ENCODE measurements at regions not wholly inside any gene's neighbourhood (a gene's known extent, or its start where the extent isn't known, plus 50 kb on each side); places are given as distances from the start of the nearest gene placed in this dataset.
A peak's percentile ranks its signal among the peaks of the same experiment; 100 is the strongest.
"Not testable (repeated sequence)": the region's sequence is repeated elsewhere in the genome, so short reads cannot be mapped to it uniquely, and the experiment has no call there.

DNA sequence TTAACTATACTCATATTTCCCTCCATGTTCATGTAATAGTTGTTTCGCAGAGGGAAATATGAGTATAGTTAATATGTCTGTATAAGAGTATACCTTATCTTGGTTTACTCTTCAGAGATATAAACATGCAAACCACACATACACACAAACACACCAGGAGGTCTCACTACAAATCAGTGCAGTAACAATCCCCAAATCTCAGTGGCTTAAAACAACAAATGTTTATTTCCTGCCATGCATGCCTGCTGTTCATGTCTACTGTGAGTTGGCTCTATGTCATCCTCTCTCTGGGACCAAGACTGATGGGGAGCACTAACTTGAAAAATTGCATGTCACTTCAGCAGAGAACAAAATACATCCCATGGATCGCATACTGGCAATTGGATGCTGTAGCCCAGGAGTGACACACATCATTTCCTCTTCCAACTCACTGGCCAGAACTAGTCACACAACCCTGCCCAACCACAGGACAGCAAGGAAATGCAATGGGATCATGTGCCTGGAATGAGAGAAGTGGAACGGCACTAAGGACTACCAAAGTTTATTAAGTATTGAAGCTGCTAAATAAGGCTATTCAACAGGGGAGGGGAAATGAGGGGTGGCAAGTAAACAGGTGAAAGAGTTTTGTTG is 89.0 kb upstream of the DTNBP1 start:
- intact Hi-C loops (cut with micrococcal nuclease): no loop called here
- Mint-ChIP-seq H3K9me3 (no peaks in the 10 kb centered on the region), H3K4me1 (ENCODE audit: low read depth) (peaks cover 9% of the 10 kb centered on the region), H3K27ac (no peak overlapping the region), H3K27me3 (ENCODE audit: low read depth) (no peaks in the 10 kb centered on the region), H3K36me3 (ENCODE audit: low read depth) (no peaks in the 10 kb centered on the region), H3K4me3 (ENCODE audit: low read depth) (no peak overlapping the region)
- no peak for DNase-seq (ENCODE audit: low spot score)

DNA sequence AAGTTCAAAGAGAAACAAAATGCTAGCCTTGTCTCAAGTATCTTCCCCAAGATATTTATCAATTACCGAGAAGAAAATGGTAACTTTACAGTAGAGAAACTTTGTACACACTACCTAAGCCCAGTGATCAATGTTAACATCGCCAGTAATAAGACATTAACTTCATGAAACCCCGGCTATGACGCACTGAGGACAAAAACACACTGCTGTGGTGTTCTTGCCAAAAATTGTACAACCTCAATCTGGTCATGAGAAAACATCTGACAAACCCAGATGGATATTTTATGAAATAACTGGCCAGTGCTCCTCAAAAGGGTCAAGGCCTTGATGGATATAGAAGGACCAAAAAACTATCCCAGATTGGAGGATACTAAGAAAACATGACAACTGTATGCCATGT is 85.5 kb upstream of the DTNBP1 start:
- Mint-ChIP-seq H3K9me3 (peaks cover 9% of the 10 kb centered on the region), H3K27ac (no peak overlapping the region), H3K27me3 (ENCODE audit: low read depth) (no peaks in the 10 kb centered on the region), H3K4me1 (ENCODE audit: low read depth) (peaks cover 13% of the 10 kb centered on the region), H3K36me3 (ENCODE audit: low read depth) (peaks cover 14% of the 10 kb centered on the region), H3K4me3 (ENCODE audit: low read depth) (no peak overlapping the region)
- DNase-seq (ENCODE audit: low spot score): no peak
- intact Hi-C loops (cut with micrococcal nuclease): no loop called here

DNA sequence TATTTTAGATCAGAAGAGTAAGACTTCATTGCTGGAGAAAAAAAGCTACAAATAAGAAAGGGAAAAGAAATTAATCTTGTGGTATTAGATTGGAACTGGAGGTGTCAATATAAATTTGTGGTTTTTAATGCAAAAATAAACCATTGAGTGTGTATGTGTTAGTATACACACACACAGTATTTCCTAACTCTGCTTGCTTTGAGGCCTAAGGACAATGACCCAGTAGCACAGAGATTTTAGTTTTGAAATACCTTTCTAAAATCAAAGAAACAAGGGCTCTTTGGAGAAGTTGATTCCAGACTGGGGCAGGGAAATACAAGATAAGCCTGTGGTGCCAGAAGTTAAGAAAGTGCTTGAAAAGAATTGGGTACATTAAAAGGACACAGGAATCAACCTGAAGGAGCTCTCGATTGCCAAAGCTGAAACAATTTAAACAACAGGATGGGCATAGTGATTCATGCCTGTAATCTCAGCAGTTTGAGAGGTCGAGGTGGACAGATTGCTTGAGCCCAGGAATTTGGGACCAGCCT is 84.6 kb upstream of the DTNBP1 start:
- H3K36me3 Mint-ChIP-seq (ENCODE audit: low read depth): peaks cover 20% of the 10 kb centered on the region
- H3K27ac Mint-ChIP-seq: no peak overlapping the region
- H3K9me3 Mint-ChIP-seq: peaks cover 15% of the 10 kb centered on the region
- no peaks in the 10 kb centered on the region for H3K27me3 Mint-ChIP-seq (ENCODE audit: low read depth)
- H3K4me1 Mint-ChIP-seq (ENCODE audit: low read depth): peaks cover 15% of the 10 kb centered on the region
- intact Hi-C loops (cut with micrococcal nuclease): no loop called here
- H3K4me3 Mint-ChIP-seq (ENCODE audit: low read depth): no peak overlapping the region
- DNase-seq (ENCODE audit: low spot score): no peak

DNA sequence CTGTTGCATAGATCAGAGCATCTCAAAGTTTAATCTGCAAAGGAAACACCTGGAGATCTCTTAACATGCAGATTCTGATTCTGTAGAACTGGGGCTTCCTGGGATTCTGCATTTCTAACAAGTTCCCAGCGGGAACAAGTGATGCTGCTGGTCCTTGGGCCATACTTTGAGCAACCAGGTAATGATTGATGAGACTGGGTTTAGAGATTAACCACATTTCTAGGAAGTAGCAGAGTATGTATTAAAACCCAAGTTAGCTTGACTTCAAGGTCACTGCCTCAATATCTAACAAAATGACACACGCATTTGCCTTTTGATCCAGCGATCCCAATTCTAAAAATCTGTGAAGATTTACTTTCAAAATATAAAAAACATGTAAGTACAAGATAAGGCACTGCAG is 83.0 kb upstream of the DTNBP1 start:
- Mint-ChIP-seq H3K4me1 (ENCODE audit: low read depth) (peaks cover 15% of the 10 kb centered on the region), H3K27ac (no peak overlapping the region), H3K27me3 (ENCODE audit: low read depth) (no peaks in the 10 kb centered on the region), H3K9me3 (peaks cover 20% of the 10 kb centered on the region), H3K36me3 (ENCODE audit: low read depth) (peaks cover 27% of the 10 kb centered on the region), H3K4me3 (ENCODE audit: low read depth) (no peak overlapping the region)
- no peak for DNase-seq (ENCODE audit: low spot score)
- intact Hi-C loops (cut with micrococcal nuclease): no loop called here

DNA sequence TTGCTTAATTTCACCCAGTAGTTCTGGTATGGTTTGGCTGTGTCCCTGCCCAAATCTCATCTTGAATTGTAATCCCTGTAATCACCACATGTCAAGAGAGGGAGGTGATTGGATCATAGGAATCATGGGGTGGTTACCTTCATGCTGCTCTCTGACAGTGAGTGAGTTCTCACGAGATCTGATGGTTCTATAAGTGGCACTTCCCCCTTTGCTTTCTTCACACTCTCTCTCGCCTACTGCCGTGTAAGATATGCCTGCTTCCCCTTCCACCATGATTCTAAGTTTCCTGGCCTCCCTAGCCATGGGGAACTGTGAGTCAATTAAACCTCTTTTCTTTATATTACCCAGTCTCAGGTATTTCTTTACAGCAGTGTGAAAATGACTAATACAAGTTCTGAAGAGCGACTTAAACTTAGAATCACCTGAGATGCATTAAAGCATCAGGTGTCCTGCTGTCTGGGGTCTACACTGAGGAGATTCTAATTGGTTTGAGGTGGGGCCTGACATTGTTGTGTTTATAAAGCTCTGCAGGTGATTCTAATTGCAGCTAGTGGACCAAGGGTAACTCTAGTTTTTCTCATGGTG is 82.1 kb upstream of the DTNBP1 start:
- H3K4me1 Mint-ChIP-seq (ENCODE audit: low read depth): peaks cover 15% of the 10 kb centered on the region
- intact Hi-C loops (cut with micrococcal nuclease): no loop called here
- H3K27me3 Mint-ChIP-seq (ENCODE audit: low read depth): no peaks in the 10 kb centered on the region
- peaks cover 20% of the 10 kb centered on the region for H3K9me3 Mint-ChIP-seq
- no peak overlapping the region for H3K27ac Mint-ChIP-seq
- no peak overlapping the region for H3K4me3 Mint-ChIP-seq (ENCODE audit: low read depth)
- peaks cover 27% of the 10 kb centered on the region for H3K36me3 Mint-ChIP-seq (ENCODE audit: low read depth)
- DNase-seq (ENCODE audit: low spot score): no peak

DNA sequence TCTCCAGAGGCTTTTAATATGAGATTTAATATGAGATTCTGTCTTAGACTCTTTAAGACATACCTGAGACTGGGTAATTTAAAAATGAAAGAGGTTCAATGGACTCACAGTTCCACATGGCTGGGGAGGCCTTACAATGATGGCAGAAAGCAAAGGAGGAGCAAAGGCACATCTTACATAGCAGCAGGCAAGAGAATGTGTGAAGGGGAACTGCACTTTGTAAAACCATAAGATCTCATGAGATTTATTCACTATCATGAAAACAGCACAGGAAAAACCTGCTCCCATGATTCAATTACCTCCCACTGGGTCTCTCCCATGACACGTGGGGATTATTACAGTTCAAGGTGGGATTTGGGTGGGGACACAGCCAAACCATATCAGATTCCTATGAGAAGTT is 79.2 kb upstream of the DTNBP1 start:
- H3K27me3 Mint-ChIP-seq (ENCODE audit: low read depth); intact Hi-C loops (cut with micrococcal nuclease); H3K4me3 Mint-ChIP-seq (ENCODE audit: low read depth); H3K27ac Mint-ChIP-seq; DNase-seq (ENCODE audit: low spot score): not testable (repeated sequence)
- Mint-ChIP-seq H3K9me3 (peaks cover 28% of the 10 kb centered on the region), H3K4me1 (ENCODE audit: low read depth) (peaks cover 10% of the 10 kb centered on the region), H3K36me3 (ENCODE audit: low read depth) (peaks cover 37% of the 10 kb centered on the region)

DNA sequence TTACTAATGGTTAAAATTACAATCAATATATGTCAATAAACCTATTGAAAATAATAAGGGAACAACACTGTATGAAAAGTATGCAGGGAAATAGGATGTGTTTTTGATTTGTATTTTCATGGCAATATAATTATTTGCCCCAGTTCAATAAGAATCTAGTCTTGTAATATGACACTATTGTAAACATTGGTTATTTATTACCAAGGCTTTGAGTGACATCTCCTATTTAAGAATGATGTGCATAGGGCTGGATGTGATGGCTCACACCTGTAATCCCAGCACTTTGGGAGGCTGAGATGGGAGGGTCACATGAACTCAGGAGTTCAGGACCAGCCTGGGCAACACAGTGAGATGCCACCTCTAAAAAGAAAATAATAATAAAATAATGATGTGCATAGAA is 78.6 kb upstream of the DTNBP1 start:
- Mint-ChIP-seq H3K9me3 (peaks cover 28% of the 10 kb centered on the region), H3K4me3 (ENCODE audit: low read depth) (no peak overlapping the region), H3K27ac (no peak overlapping the region), H3K27me3 (ENCODE audit: low read depth) (no peaks in the 10 kb centered on the region), H3K4me1 (ENCODE audit: low read depth) (peaks cover 13% of the 10 kb centered on the region), H3K36me3 (ENCODE audit: low read depth) (peaks cover 37% of the 10 kb centered on the region)
- intact Hi-C loops (cut with micrococcal nuclease): no loop called here
- DNase-seq (ENCODE audit: low spot score): no peak

DNA sequence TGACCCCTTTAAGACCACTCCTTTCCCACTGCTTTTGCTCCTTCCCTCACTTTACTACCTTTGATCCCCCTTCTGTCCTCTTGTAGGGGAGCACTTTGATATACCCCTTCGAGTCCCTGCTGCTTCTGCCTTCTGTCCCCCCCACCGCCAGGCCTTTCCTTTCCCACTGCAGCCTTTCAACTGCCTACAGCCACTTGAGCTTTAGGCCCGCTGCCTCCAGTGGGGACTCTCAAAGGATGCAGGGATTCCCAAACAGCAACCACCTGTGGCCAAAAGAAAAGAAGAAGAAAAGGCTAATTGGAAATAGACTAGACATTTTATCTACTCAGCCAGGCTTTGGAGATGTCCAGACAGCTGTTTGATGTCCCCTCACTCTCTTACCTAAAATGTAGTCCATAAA is 77.0 kb upstream of the DTNBP1 start:
- no peak for DNase-seq (ENCODE audit: low spot score)
- Mint-ChIP-seq H3K27me3 (ENCODE audit: low read depth) (no peaks in the 10 kb centered on the region), H3K27ac (no peak overlapping the region), H3K9me3 (peaks cover 26% of the 10 kb centered on the region), H3K36me3 (ENCODE audit: low read depth) (peaks cover 31% of the 10 kb centered on the region), H3K4me3 (ENCODE audit: low read depth) (no peak overlapping the region), H3K4me1 (ENCODE audit: low read depth) (peaks cover 23% of the 10 kb centered on the region)
- intact Hi-C loops (cut with micrococcal nuclease): no loop called here

DNA sequence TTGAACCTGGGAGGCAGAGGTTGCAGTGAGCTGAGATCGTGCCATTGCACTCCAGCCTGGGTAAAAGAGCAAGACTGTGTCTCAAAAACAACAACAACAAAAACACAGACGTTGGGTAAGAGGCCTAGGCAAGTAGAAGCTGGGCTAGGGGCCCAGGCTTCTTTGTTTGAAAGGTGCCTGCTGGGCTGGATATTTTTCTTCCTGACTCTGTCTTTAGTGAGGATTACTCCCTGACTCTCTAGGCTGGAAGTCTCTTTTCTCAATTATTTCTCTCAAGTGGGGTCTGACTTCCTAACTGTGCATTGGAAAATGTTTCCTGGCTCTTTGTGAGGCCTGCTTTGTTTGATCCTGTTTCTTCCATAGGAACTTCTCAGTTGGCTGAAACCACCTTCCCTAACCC is 76.5 kb upstream of the DTNBP1 start:
- H3K4me3 Mint-ChIP-seq (ENCODE audit: low read depth): no peak overlapping the region
- DNase-seq (ENCODE audit: low spot score): no peak
- peaks cover 26% of the 10 kb centered on the region for H3K4me1 Mint-ChIP-seq (ENCODE audit: low read depth)
- intact Hi-C loops (cut with micrococcal nuclease): no loop called here
- H3K27me3 Mint-ChIP-seq (ENCODE audit: low read depth): no peaks in the 10 kb centered on the region
- H3K9me3 Mint-ChIP-seq: peaks cover 23% of the 10 kb centered on the region
- peaks cover 29% of the 10 kb centered on the region for H3K36me3 Mint-ChIP-seq (ENCODE audit: low read depth)
- H3K27ac Mint-ChIP-seq: no peak overlapping the region

DNA sequence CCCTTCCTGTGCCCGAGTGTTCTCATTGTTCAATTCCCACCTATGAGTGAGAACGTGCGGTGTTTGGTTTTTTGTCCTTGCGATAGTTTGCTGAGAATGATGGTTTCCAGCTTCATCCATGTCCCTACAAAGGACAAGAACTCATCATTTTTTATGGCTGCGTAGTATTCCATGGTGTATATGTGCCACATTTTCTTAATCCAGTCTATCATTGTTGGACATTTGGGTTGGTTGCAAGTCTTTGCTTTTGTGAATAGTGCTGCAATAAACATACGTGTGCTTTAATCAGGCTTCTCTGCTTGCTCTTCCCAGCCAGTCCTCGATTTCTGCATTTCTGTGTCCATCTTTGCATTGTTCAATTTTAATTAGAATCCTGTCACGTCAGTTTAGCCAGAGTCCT is 75.4 kb upstream of the DTNBP1 start:
- not testable (repeated sequence) for H3K27me3 Mint-ChIP-seq (ENCODE audit: low read depth)
- H3K9me3 Mint-ChIP-seq: peaks cover 17% of the 10 kb centered on the region

DNA sequence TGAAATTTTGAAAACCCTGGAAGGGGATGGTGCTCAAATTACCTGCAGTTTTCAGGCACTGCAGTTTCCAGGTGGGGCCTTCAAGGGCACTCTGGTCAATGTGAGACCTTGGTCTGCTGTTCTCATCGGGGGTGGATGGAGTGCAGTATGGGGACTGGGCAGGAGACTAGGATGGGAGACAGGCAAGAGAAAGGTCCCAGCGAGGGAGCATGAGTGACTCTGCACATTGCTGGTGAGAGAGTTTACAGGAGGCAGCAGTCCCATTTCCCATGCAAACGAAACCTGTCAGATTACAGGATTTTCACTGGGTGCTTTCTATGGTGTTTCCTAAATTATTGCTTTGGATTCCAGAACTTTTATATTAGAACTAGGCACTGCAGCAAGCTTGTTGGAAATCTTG is 73.5 kb upstream of the DTNBP1 start:
- no peak for DNase-seq (ENCODE audit: low spot score)
- intact Hi-C loops (cut with micrococcal nuclease): loop anchor here (1.0 kb wide), 1 partner anchor 165 kb away; no protein-coding TSS in a partner anchor
- H3K36me3 Mint-ChIP-seq (ENCODE audit: low read depth): peaks cover 10% of the 10 kb centered on the region
- H3K4me1 Mint-ChIP-seq (ENCODE audit: low read depth): peaks cover 51% of the 10 kb centered on the region
- peak overlapping the region; percentile 83 for H3K27ac Mint-ChIP-seq
- no peaks in the 10 kb centered on the region for H3K27me3 Mint-ChIP-seq (ENCODE audit: low read depth)
- peak overlapping the region; percentile 59 for H3K4me3 Mint-ChIP-seq (ENCODE audit: low read depth)
- H3K9me3 Mint-ChIP-seq: peaks cover 8% of the 10 kb centered on the region

More for the DNA sequence above, 75.4 kb upstream of the DTNBP1 start:
- DNase-seq (ENCODE audit: low spot score); intact Hi-C loops (cut with micrococcal nuclease); H3K27ac Mint-ChIP-seq; H3K4me3 Mint-ChIP-seq (ENCODE audit: low read depth): not testable (repeated sequence)
- H3K4me1 Mint-ChIP-seq (ENCODE audit: low read depth): peaks cover 38% of the 10 kb centered on the region
- H3K36me3 Mint-ChIP-seq (ENCODE audit: low read depth): peaks cover 22% of the 10 kb centered on the region

DNA sequence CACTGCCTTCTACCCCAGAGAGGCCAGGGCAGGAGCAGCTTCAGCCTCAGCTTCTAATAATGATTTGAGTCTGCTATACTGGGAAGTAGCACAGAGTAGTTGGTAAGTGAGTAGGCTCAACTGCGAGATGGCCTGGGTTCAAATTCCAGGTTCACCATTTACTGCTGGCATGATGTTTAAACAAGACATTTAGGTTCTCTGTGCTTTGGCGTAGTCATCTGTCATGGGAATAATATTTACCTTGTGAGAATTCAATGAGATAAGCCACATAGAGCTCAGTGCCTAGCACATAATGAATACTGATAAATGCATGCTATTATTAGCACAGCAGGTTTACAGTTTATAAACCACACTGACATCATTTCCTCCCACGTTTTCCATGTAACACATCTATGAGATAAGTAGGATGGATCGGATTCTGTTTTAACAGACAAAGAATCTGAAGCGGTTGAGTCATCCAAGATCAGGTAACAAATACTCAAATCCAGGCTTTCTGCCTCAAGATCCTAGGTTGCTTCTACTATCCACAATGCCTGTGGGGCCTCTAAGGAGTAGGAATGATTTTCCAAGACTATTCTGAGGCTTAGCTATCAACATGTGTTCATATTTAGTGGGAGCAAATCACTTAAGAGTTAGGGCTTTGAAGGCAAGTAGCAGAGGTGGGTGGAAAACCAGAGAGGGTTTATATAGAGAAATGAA is 72.9 kb upstream of the DTNBP1 start:
- H3K4me1 Mint-ChIP-seq (ENCODE audit: low read depth): peaks cover 54% of the 10 kb centered on the region

More for the DNA sequence above, 72.9 kb upstream of the DTNBP1 start:
- no peaks in the 10 kb centered on the region for H3K27me3 Mint-ChIP-seq (ENCODE audit: low read depth)
- H3K27ac Mint-ChIP-seq: peak overlapping the region; percentile 83
- peak overlapping the region; percentile 59 for H3K4me3 Mint-ChIP-seq (ENCODE audit: low read depth)
- intact Hi-C loops (cut with micrococcal nuclease): loop anchor here (1.0 to 2.0 kb wide), 6 partner anchors 20 to 179 kb away; no protein-coding TSS in a partner anchor
- peaks cover 10% of the 10 kb centered on the region for H3K36me3 Mint-ChIP-seq (ENCODE audit: low read depth)
- peaks cover 8% of the 10 kb centered on the region for H3K9me3 Mint-ChIP-seq
- no peak for DNase-seq (ENCODE audit: low spot score)

Measured in activated T-helper 2 cell treated with anti-CD3 and anti-CD28 coated beads, Interferon-gamma antibody, Interleukin-2, Interleukin-4, amounts not matched to agents 10 μg/mL and 5 μg/mL and 100 μg/mL, durations not matched to agents 14 hours and 24 hours and 36 hours (primary cell).